ENCODE measurements at regions not wholly inside any gene's neighbourhood (a gene's known extent, or its start where the extent isn't known, plus 50 kb on each side); places are given as distances from the start of the nearest gene placed in this dataset.

GRCh38 chr13:106008540-106008939 is 526.9 kb downstream of the EFNB2 start:
- Histone ChIP-seq H3K4me1 (ENCODE audit: insufficient read depth, low read length) (no peaks in the 10 kb centered on the region), H3K79me2 (ENCODE audit: insufficient read depth, low read length) (no peaks in the 10 kb centered on the region), H3K4me2 (ENCODE audit: insufficient read depth, low read length) (no peak overlapping the region), H3K36me3 (ENCODE audit: insufficient read depth, low read length) (no peaks in the 10 kb centered on the region), H3K9me3 (ENCODE audit: insufficient read depth, low read length, severe bottlenecking) (no peaks in the 10 kb centered on the region), H2AFZ (ENCODE audit: low read depth, low read length) (no peak overlapping the region), H3K27me3 (ENCODE audit: insufficient read depth, low read length, poor library complexity) (no peaks in the 10 kb centered on the region), H3K4me3 (ENCODE audit: low read depth in 1 of 2, low read length in 2 of 2) (no peak overlapping the region), H3K27ac (ENCODE audit: low read length) (no peak overlapping the region), H3K9ac (ENCODE audit: low read depth, low read length) (no peak overlapping the region), H4K20me1 (ENCODE audit: insufficient read depth, low read length) (no peaks in the 10 kb centered on the region)
- ATAC-seq (ENCODE audit: insufficient read depth, low read depth) = no peak
- TF ChIP-seq CTCF (IDR thresholded peaks at IDR 0.05; ENCODE audit: borderline replicate concordance, extremely low read depth, low read length, poor library complexity, severe bottlenecking) = no peak
- TF ChIP-seq EZH2 (IDR thresholded peaks at IDR 0.05; ENCODE audit: borderline replicate concordance, low read depth, low read length, severe bottlenecking) = no peak
- DNase-seq = no peak

DNA sequence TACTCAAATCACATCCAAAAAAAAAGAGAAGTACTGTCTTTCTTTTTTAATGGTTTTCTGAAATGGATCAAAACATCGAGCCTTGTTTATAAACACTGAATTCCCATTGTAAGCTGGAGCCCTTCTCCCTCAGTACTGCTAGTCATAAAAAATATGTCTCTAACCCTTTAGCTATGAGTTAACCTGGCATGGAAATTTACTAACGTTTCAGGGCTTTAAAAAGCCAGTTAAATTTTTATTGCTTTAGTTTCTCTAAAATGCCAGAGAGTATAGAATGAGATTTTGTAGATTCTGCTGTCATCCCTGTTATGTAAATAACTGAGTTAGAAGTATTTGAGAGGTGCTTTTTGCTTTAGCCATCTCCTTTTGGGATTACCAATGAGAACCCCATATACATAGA is 528.3 kb downstream of the EFNB2 start:
- no peak for ATAC-seq (ENCODE audit: insufficient read depth, low read depth)
- Histone ChIP-seq H3K9me3 (ENCODE audit: insufficient read depth, low read length, severe bottlenecking) (no peaks in the 10 kb centered on the region), H4K20me1 (ENCODE audit: insufficient read depth, low read length) (no peaks in the 10 kb centered on the region), H3K36me3 (ENCODE audit: insufficient read depth, low read length) (no peaks in the 10 kb centered on the region), H3K4me2 (ENCODE audit: insufficient read depth, low read length) (no peak overlapping the region), H3K27ac (ENCODE audit: low read length) (no peak overlapping the region), H3K4me1 (ENCODE audit: insufficient read depth, low read length) (no peaks in the 10 kb centered on the region), H3K79me2 (ENCODE audit: insufficient read depth, low read length) (no peaks in the 10 kb centered on the region), H2AFZ (ENCODE audit: low read depth, low read length) (no peak overlapping the region), H3K4me3 (ENCODE audit: low read depth in 1 of 2, low read length in 2 of 2) (no peak overlapping the region), H3K27me3 (ENCODE audit: insufficient read depth, low read length, poor library complexity) (no peaks in the 10 kb centered on the region), H3K9ac (ENCODE audit: low read depth, low read length) (no peak overlapping the region)
- DNase-seq = no peak
- TF ChIP-seq EZH2 (IDR thresholded peaks at IDR 0.05; ENCODE audit: borderline replicate concordance, low read depth, low read length, severe bottlenecking) (no peak), CTCF (IDR thresholded peaks at IDR 0.05; ENCODE audit: borderline replicate concordance, extremely low read depth, low read length, poor library complexity, severe bottlenecking) (no peak)

- DNase-seq (no peak), ATAC-seq (ENCODE audit: insufficient read depth, low read depth) (no peak)
- no peak overlapping the region for H2AFZ ChIP-seq (ENCODE audit: low read depth, low read length)
- no peak overlapping the region for H3K27ac ChIP-seq (ENCODE audit: low read length)
- no peak overlapping the region for H3K4me2 ChIP-seq (ENCODE audit: insufficient read depth, low read length)
- no peaks in the 10 kb centered on the region for H3K27me3 ChIP-seq (ENCODE audit: insufficient read depth, low read length, poor library complexity)
- H3K36me3 ChIP-seq (ENCODE audit: insufficient read depth, low read length) = no peaks in the 10 kb centered on the region
- H3K4me3 ChIP-seq (ENCODE audit: low read depth in 1 of 2, low read length in 2 of 2) = no peak overlapping the region
- no peak overlapping the region for H3K9ac ChIP-seq (ENCODE audit: low read depth, low read length)
- H3K9me3 ChIP-seq (ENCODE audit: insufficient read depth, low read length, severe bottlenecking) = no peaks in the 10 kb centered on the region
- no peak for TF ChIP-seq CTCF (IDR thresholded peaks at IDR 0.05; ENCODE audit: borderline replicate concordance, extremely low read depth, low read length, poor library complexity, severe bottlenecking)
- TF ChIP-seq EZH2 (IDR thresholded peaks at IDR 0.05; ENCODE audit: borderline replicate concordance, low read depth, low read length, severe bottlenecking) = no peak
- no peaks in the 10 kb centered on the region for H3K79me2 ChIP-seq (ENCODE audit: insufficient read depth, low read length)
- H4K20me1 ChIP-seq (ENCODE audit: insufficient read depth, low read length) = no peaks in the 10 kb centered on the region
- no peaks in the 10 kb centered on the region for H3K4me1 ChIP-seq (ENCODE audit: insufficient read depth, low read length)
Measured at GRCh38 chr13:106003651-106004050, 531.8 kb downstream of the EFNB2 start.

GRCh38 chr13:106001443-106001842 is 534.0 kb downstream of the EFNB2 start:
- Histone ChIP-seq H3K9me3 (ENCODE audit: insufficient read depth, low read length, severe bottlenecking) (no peaks in the 10 kb centered on the region), H3K79me2 (ENCODE audit: insufficient read depth, low read length) (no peaks in the 10 kb centered on the region), H3K4me2 (ENCODE audit: insufficient read depth, low read length) (no peak overlapping the region), H3K4me3 (ENCODE audit: low read depth in 1 of 2, low read length in 2 of 2) (no peak overlapping the region), H3K27me3 (ENCODE audit: insufficient read depth, low read length, poor library complexity) (no peaks in the 10 kb centered on the region), H3K9ac (ENCODE audit: low read depth, low read length) (no peak overlapping the region), H3K4me1 (ENCODE audit: insufficient read depth, low read length) (no peaks in the 10 kb centered on the region), H3K27ac (ENCODE audit: low read length) (no peak overlapping the region), H4K20me1 (ENCODE audit: insufficient read depth, low read length) (no peaks in the 10 kb centered on the region), H3K36me3 (ENCODE audit: insufficient read depth, low read length) (no peaks in the 10 kb centered on the region), H2AFZ (ENCODE audit: low read depth, low read length) (no peak overlapping the region)
- no peak for DNase-seq
- no peak for TF ChIP-seq EZH2 (IDR thresholded peaks at IDR 0.05; ENCODE audit: borderline replicate concordance, low read depth, low read length, severe bottlenecking)
- no peak for ATAC-seq (ENCODE audit: insufficient read depth, low read depth)
